Memory B cell (primary cell): ENCODE measurements at regions not wholly inside any gene's neighbourhood (a gene's known extent, or its start where the extent isn't known, plus 50 kb on each side); places are given as distances from the start of the nearest gene placed in this dataset.

ENCODE experiments used
- ATAC-seq: fragments of 150-1000 bp; cut with Tn5 transposase; 2 replicates; pipeline ENCODE4 v1.10.0; 2021; ENCODE audit warnings: low read depth, mild to moderate bottlenecking, moderate library complexity
- DNase-seq, 2 donors: peaks; one replicate each; pipeline ENCODE4 v3.0.0; 2022; ENCODE audit warnings: low spot score in 2 of 2
- H3K27ac Mint-ChIP-seq: one replicate; pipeline ENCODE4 v1.8.0; 2022; ENCODE audit warnings: mild to moderate bottlenecking, moderate library complexity, mixed read lengths
- H3K27me3 Mint-ChIP-seq: one replicate; pipeline ENCODE4 v1.8.0; 2022; ENCODE audit warnings: mixed read lengths
- H3K36me3 Mint-ChIP-seq: one replicate; pipeline ENCODE4 v1.8.0; 2022; ENCODE audit warnings: mild to moderate bottlenecking, mixed read lengths
- H3K4me1 Mint-ChIP-seq: one replicate; pipeline ENCODE4 v1.8.0; 2022; ENCODE audit warnings: mixed read lengths
- H3K4me3 Mint-ChIP-seq: one replicate; pipeline ENCODE4 v1.8.0; 2022; ENCODE audit warnings: mild to moderate bottlenecking, moderate library complexity, mixed read lengths
- H3K9me3 Mint-ChIP-seq: one replicate; pipeline ENCODE4 v1.8.0; 2022; ENCODE audit warnings: mixed read lengths

GRCh38 chr15:97482521-97482920, 478.0 kb upstream of the ARRDC4 start:
- peaks cover 15% of the 10 kb centered on the region for H3K9me3 Mint-ChIP-seq
- H3K27ac Mint-ChIP-seq = no peak overlapping the region
- H3K27me3 Mint-ChIP-seq = no peaks in the 10 kb centered on the region
- DNase-seq (no peak), ATAC-seq (no peak)
- no peak overlapping the region for H3K4me3 Mint-ChIP-seq
- H3K36me3 Mint-ChIP-seq = no peaks in the 10 kb centered on the region
- no peaks in the 10 kb centered on the region for H3K4me1 Mint-ChIP-seq

DNA sequence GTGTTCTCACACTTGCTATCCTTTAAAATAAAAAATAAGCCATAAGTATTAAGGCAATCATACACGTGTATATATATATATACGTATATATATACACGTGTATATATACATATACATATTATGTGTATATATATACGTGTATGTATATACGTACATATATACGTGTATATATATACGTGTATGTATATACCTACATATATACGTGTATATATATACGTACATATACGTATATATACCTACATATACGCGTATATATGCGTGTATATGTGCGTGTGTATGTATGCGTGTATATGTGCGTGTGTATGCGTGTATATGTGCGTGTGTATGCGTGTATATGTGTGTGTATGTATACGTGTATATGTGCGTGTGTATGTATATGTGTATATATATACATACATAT, 477.3 kb upstream of the ARRDC4 start:
- no peak overlapping the region for H3K27ac Mint-ChIP-seq
- ATAC-seq (no peak), DNase-seq (no peak)
- H3K27me3 Mint-ChIP-seq = no peaks in the 10 kb centered on the region
- peaks cover 17% of the 10 kb centered on the region for H3K9me3 Mint-ChIP-seq
- no peak overlapping the region for H3K4me3 Mint-ChIP-seq
- no peaks in the 10 kb centered on the region for H3K36me3 Mint-ChIP-seq
- H3K4me1 Mint-ChIP-seq = no peaks in the 10 kb centered on the region

- no peak overlapping the region for H3K27ac Mint-ChIP-seq
- H3K4me1 Mint-ChIP-seq = no peaks in the 10 kb centered on the region
- H3K27me3 Mint-ChIP-seq = no peaks in the 10 kb centered on the region
- DNase-seq (no peak), ATAC-seq (no peak)
- H3K9me3 Mint-ChIP-seq = peaks cover 13% of the 10 kb centered on the region
- no peaks in the 10 kb centered on the region for H3K36me3 Mint-ChIP-seq
- no peak overlapping the region for H3K4me3 Mint-ChIP-seq
These were observed 470.1 kb upstream of the ARRDC4 start for GRCh38 chr15:97490429-97490828.

GRCh38 chr15:97501291-97501690, 459.2 kb upstream of the ARRDC4 start:
- H3K4me1 Mint-ChIP-seq = no peaks in the 10 kb centered on the region
- no peak overlapping the region for H3K27ac Mint-ChIP-seq
- DNase-seq (no peak), ATAC-seq (no peak)
- no peaks in the 10 kb centered on the region for H3K27me3 Mint-ChIP-seq
- no peaks in the 10 kb centered on the region for H3K36me3 Mint-ChIP-seq
- no peak overlapping the region for H3K4me3 Mint-ChIP-seq
- H3K9me3 Mint-ChIP-seq = peaks cover 7% of the 10 kb centered on the region

DNA sequence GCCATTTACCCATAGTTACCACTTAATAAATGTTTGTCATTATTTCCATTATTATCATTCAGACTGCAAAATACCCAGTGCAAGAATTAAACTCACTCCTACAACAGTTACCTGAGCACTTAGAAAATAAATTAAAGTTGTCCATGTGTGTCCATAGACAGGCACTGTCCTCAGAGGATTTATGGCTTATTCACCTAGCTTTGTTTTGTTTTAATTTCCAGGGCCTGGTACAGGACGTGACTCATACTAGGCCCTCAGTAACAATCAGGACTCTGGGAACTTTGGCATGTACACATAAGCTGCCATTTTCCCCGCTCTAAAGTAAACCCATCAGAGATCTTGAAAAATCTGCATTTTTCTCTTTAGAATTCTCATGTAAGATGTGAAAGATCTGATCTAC, 458.5 kb upstream of the ARRDC4 start:
- Mint-ChIP-seq H3K4me1 (no peaks in the 10 kb centered on the region), H3K27me3 (no peaks in the 10 kb centered on the region), H3K36me3 (no peaks in the 10 kb centered on the region), H3K9me3 (peaks cover 7% of the 10 kb centered on the region), H3K27ac (no peak overlapping the region), H3K4me3 (no peak overlapping the region)
- ATAC-seq (no peak), DNase-seq (no peak)

DNA sequence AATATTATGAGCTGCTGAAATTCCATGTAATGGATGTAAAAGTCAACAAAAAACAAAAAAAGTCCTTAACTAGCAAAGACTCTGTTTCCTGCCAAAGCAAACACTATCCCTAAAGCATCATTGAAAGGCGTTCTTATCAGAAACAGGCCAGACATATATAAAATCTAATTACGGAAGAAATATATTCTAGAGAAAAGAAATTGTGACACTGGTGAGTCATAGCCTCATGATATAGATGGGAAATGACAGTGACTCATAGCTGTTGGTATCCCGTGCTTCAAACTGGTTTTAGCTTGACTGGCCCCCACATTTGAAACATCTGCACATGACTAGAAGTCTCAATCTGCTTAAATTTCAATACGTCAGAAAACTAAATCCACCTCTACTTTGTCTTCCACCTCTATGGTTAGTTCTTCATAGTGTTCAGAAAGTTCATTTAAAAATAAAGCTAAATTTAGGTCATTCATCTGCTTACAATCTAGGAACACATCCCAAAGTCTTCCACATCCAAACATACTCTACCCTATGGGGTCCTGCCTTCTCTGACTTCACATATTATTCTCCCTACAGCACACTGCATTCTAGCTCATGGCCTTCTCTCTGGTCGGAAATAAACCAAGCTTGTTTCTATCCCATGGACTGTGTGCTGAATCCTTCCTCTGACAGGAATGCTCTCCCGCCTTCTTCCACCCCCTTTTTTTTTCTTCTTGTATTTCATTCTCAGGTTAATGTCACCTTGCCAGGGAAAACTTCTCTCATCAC, 456.3 kb upstream of the ARRDC4 start:
- Mint-ChIP-seq H3K36me3 (no peaks in the 10 kb centered on the region), H3K27me3 (no peaks in the 10 kb centered on the region), H3K9me3 (peaks cover 7% of the 10 kb centered on the region), H3K27ac (no peak overlapping the region), H3K4me1 (no peaks in the 10 kb centered on the region), H3K4me3 (no peak overlapping the region)
- DNase-seq (no peak), ATAC-seq (no peak)

GRCh38 chr15:97517737-97518136, 442.8 kb upstream of the ARRDC4 start:
- Mint-ChIP-seq H3K9me3 (peaks cover 4% of the 10 kb centered on the region), H3K4me1 (no peaks in the 10 kb centered on the region), H3K27ac (no peak overlapping the region), H3K36me3 (no peaks in the 10 kb centered on the region), H3K4me3 (no peak overlapping the region), H3K27me3 (no peaks in the 10 kb centered on the region)
- ATAC-seq (no peak), DNase-seq (no peak)

GRCh38 chr15:97520689-97521088, 439.8 kb upstream of the ARRDC4 start:
- ATAC-seq = no peak
- Mint-ChIP-seq H3K4me1 (no peaks in the 10 kb centered on the region), H3K27me3 (no peaks in the 10 kb centered on the region), H3K27ac (no peak overlapping the region), H3K36me3 (no peaks in the 10 kb centered on the region), H3K4me3 (no peak overlapping the region), H3K9me3 (peaks cover 4% of the 10 kb centered on the region)
- DNase-seq = no peak

DNA sequence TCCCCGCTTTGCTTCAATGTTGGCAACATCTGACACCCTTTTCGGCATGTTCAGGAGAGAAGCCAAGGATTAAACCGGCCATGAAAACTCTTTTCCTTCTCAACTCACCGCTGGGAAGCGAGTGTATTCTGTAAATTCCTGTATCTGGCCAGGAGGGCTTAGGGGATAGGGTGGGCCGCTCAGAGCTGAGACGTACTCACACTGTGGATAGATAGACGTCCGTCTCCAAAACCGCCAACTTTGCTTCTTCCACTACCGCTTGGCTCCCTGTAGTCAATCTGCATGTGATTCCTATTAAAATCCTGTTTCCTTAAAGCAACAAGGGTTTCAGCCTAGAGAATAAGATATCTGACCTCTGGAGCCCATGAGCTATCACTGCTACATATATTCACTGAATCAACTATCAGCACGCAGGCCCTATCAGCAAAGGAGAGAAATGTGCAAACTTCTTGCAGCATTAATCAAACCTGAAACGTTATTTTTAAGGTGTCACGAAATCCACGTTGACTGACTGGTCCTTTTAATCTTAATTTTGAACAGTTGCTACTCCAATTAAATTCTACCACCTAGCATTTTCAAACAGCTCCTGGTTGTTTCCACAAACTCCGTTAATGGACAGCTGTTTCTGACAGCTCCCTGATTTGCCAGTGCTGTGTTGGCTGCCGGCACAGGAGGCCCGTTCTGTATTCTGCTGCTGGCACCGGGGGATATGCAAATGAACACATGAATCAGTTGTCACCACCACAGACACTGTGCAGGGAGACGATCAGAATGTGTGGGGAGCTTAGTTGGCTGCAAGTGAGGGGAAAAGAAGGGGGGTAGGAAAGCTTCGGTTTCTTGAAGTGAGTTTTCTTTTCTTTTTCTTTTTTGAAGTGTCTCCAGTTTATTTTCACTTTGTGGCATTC, 438.9 kb upstream of the ARRDC4 start:
- Mint-ChIP-seq H3K36me3 (no peaks in the 10 kb centered on the region), H3K4me3 (no peak overlapping the region), H3K27me3 (no peaks in the 10 kb centered on the region), H3K27ac (no peak overlapping the region), H3K9me3 (peaks cover 4% of the 10 kb centered on the region), H3K4me1 (no peaks in the 10 kb centered on the region)
- DNase-seq (no peak), ATAC-seq (no peak)

DNA sequence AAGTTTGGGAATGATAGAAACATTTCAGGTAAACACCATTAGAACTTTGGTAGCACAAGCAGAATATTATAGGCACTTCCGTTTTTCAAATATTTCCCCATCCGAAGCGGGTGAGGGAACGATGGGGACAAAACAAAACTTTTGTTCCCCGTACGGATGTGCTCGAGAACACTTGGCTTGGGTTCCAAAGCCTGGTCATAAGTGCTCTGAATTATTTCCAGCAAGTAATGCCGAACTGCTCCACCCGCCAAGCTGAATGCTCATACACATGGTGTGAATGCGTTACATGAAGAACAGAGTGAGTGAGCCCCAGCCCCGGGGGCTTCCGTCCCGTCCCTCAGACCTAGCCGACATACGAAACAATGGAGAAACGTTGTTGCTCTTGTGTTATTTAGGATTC, 438.2 kb upstream of the ARRDC4 start:
- peaks cover 4% of the 10 kb centered on the region for H3K9me3 Mint-ChIP-seq
- DNase-seq (no peak), ATAC-seq (no peak)
- no peaks in the 10 kb centered on the region for H3K4me1 Mint-ChIP-seq
- no peaks in the 10 kb centered on the region for H3K36me3 Mint-ChIP-seq
- no peak overlapping the region for H3K27ac Mint-ChIP-seq
- H3K27me3 Mint-ChIP-seq = no peaks in the 10 kb centered on the region
- no peak overlapping the region for H3K4me3 Mint-ChIP-seq

- no peaks in the 10 kb centered on the region for H3K4me1 Mint-ChIP-seq
- H3K27ac Mint-ChIP-seq = no peak overlapping the region
- DNase-seq (no peak), ATAC-seq (no peak)
- no peaks in the 10 kb centered on the region for H3K27me3 Mint-ChIP-seq
- peaks cover 3% of the 10 kb centered on the region for H3K9me3 Mint-ChIP-seq
- H3K36me3 Mint-ChIP-seq = no peaks in the 10 kb centered on the region
- H3K4me3 Mint-ChIP-seq = no peak overlapping the region
These were observed 434.7 kb upstream of the ARRDC4 start for GRCh38 chr15:97525809-97526208.

DNA sequence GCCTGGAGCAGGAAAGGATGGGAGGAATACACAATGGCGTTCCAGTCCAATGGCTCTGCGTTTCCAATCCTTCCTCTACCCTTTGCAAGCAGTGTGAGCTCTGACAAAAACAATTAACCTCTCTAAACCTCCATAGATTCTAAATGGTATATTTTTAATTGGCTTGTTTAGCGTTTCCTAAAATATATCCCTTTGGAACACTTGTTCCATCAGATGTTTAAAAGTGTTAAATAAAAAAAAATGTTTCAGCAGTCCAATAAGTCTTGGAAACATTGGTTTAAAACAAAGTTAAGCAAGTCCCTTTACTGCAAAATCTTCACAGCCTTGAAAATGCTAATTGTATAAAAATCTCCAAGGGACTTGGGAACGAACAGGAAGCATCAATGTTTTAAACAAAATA, 432.3 kb upstream of the ARRDC4 start:
- no peaks in the 10 kb centered on the region for H3K4me1 Mint-ChIP-seq
- no peaks in the 10 kb centered on the region for H3K36me3 Mint-ChIP-seq
- no peaks in the 10 kb centered on the region for H3K27me3 Mint-ChIP-seq
- no peak overlapping the region for H3K4me3 Mint-ChIP-seq
- no peak overlapping the region for H3K27ac Mint-ChIP-seq
- DNase-seq (no peak), ATAC-seq (no peak)
- peaks cover 2% of the 10 kb centered on the region for H3K9me3 Mint-ChIP-seq

DNA sequence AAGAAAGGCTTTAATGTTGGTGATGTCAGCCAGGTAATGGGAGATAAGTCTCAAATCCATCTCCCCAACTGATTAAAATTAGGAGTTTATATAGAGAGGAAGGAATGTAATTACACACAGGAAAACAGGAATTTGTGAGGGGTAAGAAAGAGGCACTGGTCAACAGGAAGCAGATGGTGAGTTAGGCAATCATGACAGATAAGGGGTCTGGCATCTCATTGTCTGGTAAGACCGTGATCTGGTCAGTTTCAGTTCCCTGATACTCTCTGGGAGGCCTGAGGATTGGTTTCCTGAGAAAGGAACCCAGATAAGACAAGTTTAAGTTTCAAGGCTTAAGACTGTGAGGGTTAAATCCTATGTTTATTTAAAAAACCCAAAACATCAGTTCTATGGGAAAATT, 414.7 kb upstream of the ARRDC4 start:
- DNase-seq (no peak), ATAC-seq (no peak)
- H3K27me3 Mint-ChIP-seq = no peaks in the 10 kb centered on the region
- no peak overlapping the region for H3K4me3 Mint-ChIP-seq
- H3K4me1 Mint-ChIP-seq = no peaks in the 10 kb centered on the region
- H3K9me3 Mint-ChIP-seq = peaks cover 12% of the 10 kb centered on the region
- H3K36me3 Mint-ChIP-seq = no peaks in the 10 kb centered on the region
- no peak overlapping the region for H3K27ac Mint-ChIP-seq

GRCh38 chr15:97547381-97547780, 413.1 kb upstream of the ARRDC4 start:
- Mint-ChIP-seq H3K4me3 (no peak overlapping the region), H3K27ac (no peak overlapping the region), H3K27me3 (no peaks in the 10 kb centered on the region), H3K4me1 (no peaks in the 10 kb centered on the region), H3K36me3 (no peaks in the 10 kb centered on the region), H3K9me3 (peaks cover 15% of the 10 kb centered on the region)
- no peak for ATAC-seq
- no peak for DNase-seq
